HepG2 (cell line): ENCODE measurements at regions not wholly inside any gene's neighbourhood (a gene's known extent, or its start where the extent isn't known, plus 50 kb on each side); places are given as distances from the start of the nearest gene placed in this dataset.

Source experiments
- TFDP1 ChIP-seq: IDR thresholded peaks from 2 replicates; pipeline ENCODE4 v1.6.1; 2016; ENCODE audit warnings: missing compliant biosample characterization, missing genetic modification reagents, borderline replicate concordance
- ZNF18 ChIP-seq: sonication (generic); formaldehyde crosslinking; IDR thresholded peaks from 2 replicates; pipeline ENCODE4 v1.8.0; 2022; ENCODE audit warnings: mild to moderate bottlenecking, missing genetic modification reagents; ENCODE audit not compliant: insufficient replicate concordance
- ZNF407 ChIP-seq: sonication (generic); formaldehyde crosslinking; IDR thresholded peaks from one replicate; pipeline ENCODE4 v1.5.1; 2020; ENCODE audit warnings: mild to moderate bottlenecking, missing genetic modification reagents; ENCODE audit errors: not compliant biosample characterization

GRCh38 chr20:12679447-12679846, 329.3 kb upstream of the SPTLC3 start (continued):
- TF ChIP-seq ZNF407 (CRISPR knock-in tag) (no peak), TFDP1 (CRISPR knock-in tag) (no peak), ZNF18 (CRISPR knock-in tag) (no peak)
